ENCODE measurements at regions not wholly inside any gene's neighbourhood (a gene's known extent, or its start where the extent isn't known, plus 50 kb on each side); places are given as distances from the start of the nearest gene placed in this dataset.

DNA sequence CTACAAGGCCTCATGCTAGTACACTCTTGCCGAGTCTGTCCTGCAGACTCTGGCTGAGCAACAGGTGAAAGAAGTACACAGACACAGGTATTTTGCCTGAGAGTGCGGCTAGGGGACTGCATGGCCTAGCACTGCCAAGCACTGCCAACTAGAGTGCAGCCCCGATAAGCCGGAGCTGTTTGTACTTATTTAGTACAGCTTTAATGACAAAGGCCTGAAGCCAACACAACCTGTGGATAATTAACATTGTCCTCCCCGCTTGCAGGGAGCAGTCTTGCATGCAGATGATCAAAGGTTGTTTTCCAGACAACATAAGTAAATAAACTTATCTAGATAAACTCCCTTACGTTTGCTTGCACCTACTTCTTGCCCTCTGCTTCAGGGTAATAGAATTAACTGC, 63.7 kb upstream of the MMADHC start:
- no peak for DNase-seq (ENCODE audit: low spot score)

DNA sequence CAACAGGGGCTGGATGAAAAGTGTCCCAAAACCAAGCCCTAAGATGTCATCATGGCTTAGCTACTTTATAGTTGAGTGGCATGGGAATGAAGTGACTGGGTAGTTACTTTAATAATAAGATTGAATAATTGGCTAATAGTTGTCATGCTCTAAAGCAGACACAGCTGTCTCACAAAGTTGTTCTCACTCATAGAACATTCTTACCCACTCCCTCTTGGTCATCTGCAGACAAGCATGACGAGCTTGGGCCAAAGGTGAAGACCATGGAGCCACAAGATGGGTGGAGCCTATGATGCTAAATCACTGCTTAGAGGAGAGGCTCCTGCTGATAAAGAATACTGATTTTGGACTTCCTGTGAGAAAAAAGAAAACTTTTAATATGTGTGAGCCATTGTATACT, 62.4 kb upstream of the MMADHC start:
- DNase-seq (ENCODE audit: low spot score), result no peak

DNA sequence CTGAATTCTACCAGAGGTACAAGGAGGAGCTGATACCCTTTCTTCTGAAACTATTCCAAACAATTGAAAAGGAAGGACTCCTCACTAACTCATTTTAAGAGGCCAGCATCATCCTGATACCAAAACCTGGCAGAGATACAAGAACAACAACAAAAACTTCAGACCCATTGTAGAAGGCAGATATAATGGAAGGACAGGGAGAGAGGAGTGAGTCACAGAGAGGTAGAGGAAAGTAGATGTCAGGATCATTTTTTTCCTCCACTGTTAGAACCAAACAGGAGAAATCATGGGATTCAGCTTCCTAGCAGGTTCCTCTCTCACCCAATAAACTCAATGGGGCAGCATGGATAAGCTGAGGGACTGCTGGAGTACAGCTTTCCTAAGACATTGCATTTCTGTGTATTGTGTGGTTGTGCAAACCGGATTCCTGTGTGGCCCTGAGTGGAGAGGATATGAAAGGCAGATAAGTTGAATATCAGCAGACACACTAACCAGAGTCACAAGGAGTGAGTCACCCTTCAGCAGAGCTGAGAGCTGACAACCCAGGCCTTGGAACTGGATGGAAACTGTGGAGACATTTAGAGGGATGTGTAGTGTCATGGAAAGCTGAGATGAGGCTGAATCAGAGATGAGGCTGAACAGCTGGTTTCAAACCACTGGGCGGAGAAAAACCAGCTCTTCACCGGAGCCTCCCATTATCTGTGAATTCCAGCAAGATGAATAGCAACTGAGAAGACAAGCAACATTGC, 60.9 kb upstream of the MMADHC start:
- DNase-seq (ENCODE audit: low spot score), result no peak

DNA sequence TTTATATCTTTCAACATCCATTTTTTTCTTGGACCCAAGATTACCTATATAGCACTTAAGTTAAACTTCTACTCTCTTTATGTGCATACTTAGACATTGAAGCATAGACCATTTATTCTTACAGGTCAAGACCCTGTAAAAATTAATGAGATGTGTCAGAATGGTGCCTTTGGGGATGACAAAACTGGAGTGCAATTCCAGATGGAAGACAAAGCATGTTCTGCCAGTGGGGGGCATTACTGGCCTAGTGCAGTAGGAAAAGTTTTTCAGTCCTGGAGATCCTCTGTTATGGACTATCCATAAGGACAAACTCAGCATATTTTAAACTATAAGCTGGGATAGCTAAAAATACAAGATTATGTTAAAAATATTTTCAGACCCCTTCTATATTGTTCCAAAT, 57.8 kb upstream of the MMADHC start:
- no peak for DNase-seq (ENCODE audit: low spot score)
